PC-3 (cell line): ENCODE measurements at regions not wholly inside any gene's neighbourhood (a gene's known extent, or its start where the extent isn't known, plus 50 kb on each side); places are given as distances from the start of the nearest gene placed in this dataset.

Experiments used
- ATAC-seq: fragments of 200-7000 bp; cut with Tn5 transposase; 2 replicates; pipeline ENCODE4 v1.9.1; 2020; ENCODE audit warnings: mild to moderate bottlenecking, moderate library complexity
- BruUV-seq: library from RNA; stranded (reverse); fragments of 400-500 nt; replicated peaks from 2 replicates; lab custom pipeline; 2021; lab: Mats Ljungman, UMichigan
- CTCF ChIA-PET: fragments of 300-600 bp; sonication (Branson Sonifier 250); formaldehyde crosslinking; loops from one replicate; lab custom pipeline; 2022; ENCODE audit warnings: antibody characterized with exemption; lab: Charles Lee
- POLR2A ChIA-PET: fragments of 300-600 bp; sonication (Branson Sonifier 250); formaldehyde crosslinking; loops from one replicate; lab custom pipeline; 2022; ENCODE audit warnings: antibody characterized with exemption; ENCODE audit not compliant: unreplicated experiment; lab: Charles Lee
- DNase-seq: peaks from one replicate; pipeline ENCODE4 v3.0.0-alpha.2; 2015
- H2AFZ ChIP-seq: fragments of 300-600 bp; sonication (generic); 2 replicates; pipeline ENCODE4 v1.6.0; 2016; ENCODE audit warnings: antibody characterized with exemption, low read length
- H3F3A ChIP-seq: fragments of 300-600 bp; sonication (generic); one replicate; pipeline ENCODE4 v1.6.0; 2017; ENCODE audit warnings: antibody characterized with exemption, low read length, control low read depth, mild to moderate bottlenecking; ENCODE audit not compliant: unreplicated experiment
- H3K27ac ChIP-seq: fragments of 300-600 bp; sonication (generic); 2 replicates; pipeline ENCODE4 v1.5.1; 2016; ENCODE audit warnings: mild to moderate bottlenecking, low read length
- H3K27me3 ChIP-seq: fragments of 300-600 bp; sonication (generic); 2 replicates; pipeline ENCODE4 v1.6.1; 2016; ENCODE audit warnings: low read length, mixed read lengths
- H3K36me3 ChIP-seq: fragments of 300-600 bp; sonication (generic); 2 replicates; pipeline ENCODE4 v1.6.1; 2016; ENCODE audit warnings: low read depth, mixed run types, low read length, mixed read lengths
- H3K4me1 ChIP-seq: fragments of 300-600 bp; sonication (generic); 2 replicates; pipeline ENCODE4 v1.5.1; 2016; ENCODE audit warnings: low read length; ENCODE audit not compliant: insufficient read depth
- H3K4me2 ChIP-seq: fragments of 300-600 bp; sonication (generic); 2 replicates; pipeline ENCODE4 v1.6.0; 2016; ENCODE audit warnings: low read length
- H3K4me3 ChIP-seq: fragments of 300-600 bp; sonication (generic); 2 replicates; pipeline ENCODE4 v1.5.1; 2016; ENCODE audit warnings: mild to moderate bottlenecking, low read length, mixed read lengths
- H3K79me2 ChIP-seq: fragments of 300-600 bp; sonication (generic); 2 replicates; pipeline ENCODE4 v1.6.1; 2017; ENCODE audit warnings: low read length, mixed read lengths
- H3K9ac ChIP-seq: fragments of 300-600 bp; sonication (generic); 2 replicates; pipeline ENCODE4 v1.6.0; 2016; ENCODE audit warnings: mild to moderate bottlenecking, low read length
- H3K9me2 ChIP-seq: fragments of 300-600 bp; sonication (generic); replicated peaks from 2 replicates; pipeline ENCODE4 v1.6.1; 2016; ENCODE audit warnings: mixed run types, low read length, mixed read lengths
- H3K9me3 ChIP-seq: fragments of 300-600 bp; sonication (generic); 2 replicates; pipeline ENCODE4 v1.6.1; 2016; ENCODE audit warnings: low read length, mixed read lengths
- H4K20me1 ChIP-seq: fragments of 300-600 bp; sonication (generic); 2 replicates; pipeline ENCODE4 v1.6.1; 2016; ENCODE audit warnings: low read length, mixed read lengths
- EZH2 ChIP-seq: fragments of 300-600 bp; sonication (generic); IDR thresholded peaks from one replicate; pipeline ENCODE4 v1.6.1; 2017; ENCODE audit warnings: antibody characterized with exemption, mild to moderate bottlenecking, low read length; ENCODE audit not compliant: unreplicated experiment
- EZH2phosphoT487 ChIP-seq: fragments of 300-600 bp; sonication (generic); IDR thresholded peaks from 2 replicates; pipeline ENCODE4 v1.6.1; 2018; ENCODE audit warnings: mild to moderate bottlenecking, antibody characterized with exemption, low read length, borderline replicate concordance
- intact Hi-C: fragments of 100-400 bp; cut with micrococcal nuclease; formaldehyde crosslinking; loops from 2 replicates; pipeline ENCODE4 v1.9.0; 2023
- TF ChIP-seq, protein P1 (sequence below): fragments of 300-600 bp; sonication (generic); conservative IDR thresholded peaks from 2 replicates; pipeline ENCODE4 v1.5.1; 2017; ENCODE audit warnings: antibody characterized with exemption, low read depth, mild to moderate bottlenecking, low read length

DNA sequence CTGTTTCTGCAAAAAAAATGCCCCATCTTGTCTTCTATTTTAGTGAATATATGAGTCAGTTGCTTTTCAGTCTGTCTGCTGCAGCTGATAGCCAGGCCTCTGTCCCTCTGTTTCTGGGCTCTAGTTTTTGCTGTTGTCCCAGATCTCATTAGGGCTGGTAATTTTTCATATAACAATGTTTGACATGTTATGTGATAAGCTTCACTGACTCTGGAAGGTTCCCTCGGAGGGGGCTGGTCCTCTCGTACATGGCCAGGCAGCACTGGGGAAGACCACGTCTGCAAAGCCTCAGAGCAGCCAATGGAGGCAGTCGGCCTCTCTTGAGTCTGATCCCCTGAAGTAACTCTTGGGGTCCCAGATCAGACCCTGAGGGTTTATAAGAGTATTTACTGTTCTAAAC lies 223.8 kb downstream of the THBS2 start:
- POLR2A ChIA-PET: no interaction called here
- intact Hi-C loops: no loop called here
- no peak for ATAC-seq

DNA sequence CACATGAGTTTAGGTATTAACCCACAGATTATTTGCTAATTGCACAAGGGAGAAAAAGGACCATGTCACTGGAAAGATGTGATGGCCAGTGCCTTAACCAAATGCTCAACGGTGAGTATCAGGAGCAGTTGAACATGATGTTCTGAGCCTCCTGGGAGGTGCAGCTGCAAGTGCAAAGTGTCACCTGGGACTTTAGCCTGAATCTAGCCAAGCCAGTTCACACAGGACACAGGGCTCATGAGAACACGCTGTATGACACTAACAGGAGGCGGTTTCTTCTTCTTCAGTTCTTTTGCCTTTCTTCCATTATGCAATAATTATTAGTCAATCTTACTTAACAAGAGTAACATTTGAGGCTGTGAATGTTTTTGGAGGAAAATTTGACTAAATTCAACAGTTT lies 225.3 kb downstream of the THBS2 start:
- H3K4me1 ChIP-seq: no peaks in the 10 kb centered on the region
- H3K27ac ChIP-seq: no peak overlapping the region
- ChIA-PET POLR2A (no interaction called here), CTCF (no interaction called here)
- ATAC-seq: no peak
- DNase-seq: no peak
- intact Hi-C loops: no loop called here
- no TSS peak for BruUV-seq
- no peaks in the 10 kb centered on the region for H3K79me2 ChIP-seq
- H3K27me3 ChIP-seq: 0 out of 2 replicates have a peak, but pooled peaks cover 4% of the 10 kb centered on the region
- no peaks in the 10 kb centered on the region for H3K9me3 ChIP-seq
- TF ChIP-seq EZH2 (no peak), EZH2phosphoT487 (no peak)
- TF ChIP-seq, protein P1, sequence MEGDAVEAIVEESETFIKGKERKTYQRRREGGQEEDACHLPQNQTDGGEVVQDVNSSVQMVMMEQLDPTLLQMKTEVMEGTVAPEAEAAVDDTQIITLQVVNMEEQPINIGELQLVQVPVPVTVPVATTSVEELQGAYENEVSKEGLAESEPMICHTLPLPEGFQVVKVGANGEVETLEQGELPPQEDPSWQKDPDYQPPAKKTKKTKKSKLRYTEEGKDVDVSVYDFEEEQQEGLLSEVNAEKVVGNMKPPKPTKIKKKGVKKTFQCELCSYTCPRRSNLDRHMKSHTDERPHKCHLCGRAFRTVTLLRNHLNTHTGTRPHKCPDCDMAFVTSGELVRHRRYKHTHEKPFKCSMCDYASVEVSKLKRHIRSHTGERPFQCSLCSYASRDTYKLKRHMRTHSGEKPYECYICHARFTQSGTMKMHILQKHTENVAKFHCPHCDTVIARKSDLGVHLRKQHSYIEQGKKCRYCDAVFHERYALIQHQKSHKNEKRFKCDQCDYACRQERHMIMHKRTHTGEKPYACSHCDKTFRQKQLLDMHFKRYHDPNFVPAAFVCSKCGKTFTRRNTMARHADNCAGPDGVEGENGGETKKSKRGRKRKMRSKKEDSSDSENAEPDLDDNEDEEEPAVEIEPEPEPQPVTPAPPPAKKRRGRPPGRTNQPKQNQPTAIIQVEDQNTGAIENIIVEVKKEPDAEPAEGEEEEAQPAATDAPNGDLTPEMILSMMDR: no peak
- H3F3A ChIP-seq: no peaks in the 10 kb centered on the region
- H3K9me2 ChIP-seq: no peaks in the 10 kb centered on the region
- no peak overlapping the region for H3K9ac ChIP-seq
- H2AFZ ChIP-seq: no peak overlapping the region
- H3K4me3 ChIP-seq: no peak overlapping the region
- H3K36me3 ChIP-seq: no peaks in the 10 kb centered on the region
- no peaks in the 10 kb centered on the region for H4K20me1 ChIP-seq
- no peak overlapping the region for H3K4me2 ChIP-seq

More for the DNA sequence above, 223.8 kb downstream of the THBS2 start:
- CTCF ChIA-PET: no interaction called here
- H3K4me1 ChIP-seq: no peaks in the 10 kb centered on the region
- no peaks in the 10 kb centered on the region for H3K36me3 ChIP-seq
- no peaks in the 10 kb centered on the region for H3F3A ChIP-seq
- BruUV-seq: no TSS peak
- no peaks in the 10 kb centered on the region for H3K9me2 ChIP-seq
- TF ChIP-seq EZH2 (no peak), EZH2phosphoT487 (no peak)
- TF ChIP-seq, protein P1: no peak
- H3K9ac ChIP-seq: no peak overlapping the region
- H2AFZ ChIP-seq: no peak overlapping the region
- H3K27ac ChIP-seq: no peak overlapping the region
- no peaks in the 10 kb centered on the region for H3K9me3 ChIP-seq
- H3K4me2 ChIP-seq: no peak overlapping the region
- no peaks in the 10 kb centered on the region for H4K20me1 ChIP-seq
- 0 out of 2 replicates have a peak, but pooled peaks cover 4% of the 10 kb centered on the region for H3K27me3 ChIP-seq
- no peak for DNase-seq
- no peak overlapping the region for H3K4me3 ChIP-seq
- no peaks in the 10 kb centered on the region for H3K79me2 ChIP-seq

DNA sequence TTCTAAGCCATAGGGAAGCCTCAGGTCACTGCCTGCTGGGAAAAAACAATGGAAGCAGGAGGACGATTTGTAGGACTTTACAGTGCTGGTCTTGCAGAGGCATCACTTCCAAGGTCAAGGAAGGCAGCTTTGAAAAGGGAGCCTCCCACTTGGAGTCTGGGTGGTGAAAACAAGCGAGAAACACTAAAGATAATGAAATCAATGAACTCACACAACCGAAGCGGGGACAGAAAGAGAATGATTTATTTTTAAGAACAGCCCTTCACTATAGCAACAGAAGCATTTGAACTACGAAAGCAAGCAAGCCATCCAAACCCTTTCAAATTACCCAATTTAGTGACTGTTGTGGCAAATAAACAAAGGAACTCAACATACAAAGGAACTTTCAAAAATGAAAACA lies 227.5 kb downstream of the THBS2 start:
- Histone ChIP-seq H3K9me3 (no peaks in the 10 kb centered on the region), H3K4me3 (no peak overlapping the region), H3F3A (no peaks in the 10 kb centered on the region), H3K27ac (no peak overlapping the region), H3K27me3 (0 out of 2 replicates have a peak, but pooled peaks cover 4% of the 10 kb centered on the region), H3K79me2 (no peaks in the 10 kb centered on the region), H2AFZ (no peak overlapping the region), H3K9me2 (no peaks in the 10 kb centered on the region), H3K36me3 (no peaks in the 10 kb centered on the region), H3K4me2 (no peak overlapping the region), H3K4me1 (no peaks in the 10 kb centered on the region), H3K9ac (no peak overlapping the region), H4K20me1 (no peaks in the 10 kb centered on the region)
- intact Hi-C loops: no loop called here
- POLR2A ChIA-PET: no interaction called here
- CTCF ChIA-PET: no interaction called here
- no TSS peak for BruUV-seq
- TF ChIP-seq, protein P1: no peak
- TF ChIP-seq EZH2 (no peak), EZH2phosphoT487 (no peak)
- no peak for ATAC-seq
- DNase-seq: no peak
